SU-DHL-6 (cell line): ENCODE measurements at regions not wholly inside any gene's neighbourhood (a gene's known extent, or its start where the extent isn't known, plus 50 kb on each side); places are given as distances from the start of the nearest gene placed in this dataset.

ENCODE experiments used
- EZH2phosphoT487 ChIP-seq: fragments of 200-600 bp; sonication (generic), shearing (Covaris generic); conservative IDR thresholded peaks from 2 replicates; pipeline ENCODE4 v1.6.1; 2018; ENCODE audit warnings: mild to moderate bottlenecking, antibody characterized with exemption, low read length, moderate library complexity, mixed read lengths
- TF ChIP-seq, protein P1 (sequence below): fragments of 200-600 bp; sonication (generic); IDR thresholded peaks from one replicate; pipeline ENCODE4 v1.5.1; 2017; ENCODE audit warnings: antibody characterized with exemption, mild to moderate bottlenecking, low read length, moderate library complexity; ENCODE audit not compliant: insufficient read depth, poor library complexity, severe bottlenecking

DNA sequence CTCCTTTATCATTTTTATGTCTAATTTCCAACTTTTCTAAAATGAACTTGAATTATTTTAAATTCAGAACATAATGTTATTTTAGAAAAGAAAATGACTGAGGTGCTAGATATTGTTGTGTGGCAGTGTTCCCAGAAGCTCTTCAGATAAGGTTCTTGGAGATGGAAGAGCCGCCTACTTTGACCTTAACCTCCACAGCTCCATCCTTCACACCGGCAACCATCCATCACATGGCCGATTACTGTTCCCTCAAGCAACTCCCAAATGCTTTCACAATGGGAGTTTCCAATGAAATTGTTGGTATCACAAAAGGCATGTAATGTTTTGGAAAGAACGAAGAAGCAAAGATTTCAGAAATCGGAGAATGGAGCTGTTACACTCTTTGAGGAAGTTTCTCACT is 193.9 kb upstream of the SALL3 start:
- TF ChIP-seq, protein P1, sequence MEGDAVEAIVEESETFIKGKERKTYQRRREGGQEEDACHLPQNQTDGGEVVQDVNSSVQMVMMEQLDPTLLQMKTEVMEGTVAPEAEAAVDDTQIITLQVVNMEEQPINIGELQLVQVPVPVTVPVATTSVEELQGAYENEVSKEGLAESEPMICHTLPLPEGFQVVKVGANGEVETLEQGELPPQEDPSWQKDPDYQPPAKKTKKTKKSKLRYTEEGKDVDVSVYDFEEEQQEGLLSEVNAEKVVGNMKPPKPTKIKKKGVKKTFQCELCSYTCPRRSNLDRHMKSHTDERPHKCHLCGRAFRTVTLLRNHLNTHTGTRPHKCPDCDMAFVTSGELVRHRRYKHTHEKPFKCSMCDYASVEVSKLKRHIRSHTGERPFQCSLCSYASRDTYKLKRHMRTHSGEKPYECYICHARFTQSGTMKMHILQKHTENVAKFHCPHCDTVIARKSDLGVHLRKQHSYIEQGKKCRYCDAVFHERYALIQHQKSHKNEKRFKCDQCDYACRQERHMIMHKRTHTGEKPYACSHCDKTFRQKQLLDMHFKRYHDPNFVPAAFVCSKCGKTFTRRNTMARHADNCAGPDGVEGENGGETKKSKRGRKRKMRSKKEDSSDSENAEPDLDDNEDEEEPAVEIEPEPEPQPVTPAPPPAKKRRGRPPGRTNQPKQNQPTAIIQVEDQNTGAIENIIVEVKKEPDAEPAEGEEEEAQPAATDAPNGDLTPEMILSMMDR, result no peak
- TF ChIP-seq EZH2phosphoT487, result no peak
